ENCODE measurements at regions not wholly inside any gene's neighbourhood (a gene's known extent, or its start where the extent isn't known, plus 50 kb on each side); places are given as distances from the start of the nearest gene placed in this dataset.

DNA sequence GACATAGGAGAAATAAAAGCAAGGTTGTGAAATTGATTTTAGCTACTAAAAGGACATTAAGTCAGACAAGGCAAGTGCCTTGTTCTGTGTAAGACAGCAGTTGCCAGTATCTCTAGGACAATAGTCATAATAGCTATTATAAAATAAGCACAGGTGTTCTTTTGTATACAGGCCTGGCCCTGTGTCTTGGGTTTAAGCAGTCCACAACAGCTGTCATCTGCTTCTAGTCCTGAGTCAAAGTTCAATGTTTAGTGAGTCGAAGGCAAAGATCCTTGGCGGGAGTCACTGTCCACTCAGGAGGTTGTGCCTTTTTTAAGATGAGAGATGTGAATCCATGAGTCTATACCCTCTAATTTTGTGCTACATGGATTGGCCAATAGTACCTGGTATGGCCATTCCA is 79.5 kb downstream of the SC5D start:
- TF ChIP-seq, protein P1, sequence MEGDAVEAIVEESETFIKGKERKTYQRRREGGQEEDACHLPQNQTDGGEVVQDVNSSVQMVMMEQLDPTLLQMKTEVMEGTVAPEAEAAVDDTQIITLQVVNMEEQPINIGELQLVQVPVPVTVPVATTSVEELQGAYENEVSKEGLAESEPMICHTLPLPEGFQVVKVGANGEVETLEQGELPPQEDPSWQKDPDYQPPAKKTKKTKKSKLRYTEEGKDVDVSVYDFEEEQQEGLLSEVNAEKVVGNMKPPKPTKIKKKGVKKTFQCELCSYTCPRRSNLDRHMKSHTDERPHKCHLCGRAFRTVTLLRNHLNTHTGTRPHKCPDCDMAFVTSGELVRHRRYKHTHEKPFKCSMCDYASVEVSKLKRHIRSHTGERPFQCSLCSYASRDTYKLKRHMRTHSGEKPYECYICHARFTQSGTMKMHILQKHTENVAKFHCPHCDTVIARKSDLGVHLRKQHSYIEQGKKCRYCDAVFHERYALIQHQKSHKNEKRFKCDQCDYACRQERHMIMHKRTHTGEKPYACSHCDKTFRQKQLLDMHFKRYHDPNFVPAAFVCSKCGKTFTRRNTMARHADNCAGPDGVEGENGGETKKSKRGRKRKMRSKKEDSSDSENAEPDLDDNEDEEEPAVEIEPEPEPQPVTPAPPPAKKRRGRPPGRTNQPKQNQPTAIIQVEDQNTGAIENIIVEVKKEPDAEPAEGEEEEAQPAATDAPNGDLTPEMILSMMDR (IDR thresholded peaks at IDR 0.05) = no peak
- no peak for TF ChIP-seq EZH2 (IDR thresholded peaks at IDR 0.05; ENCODE audit: borderline replicate concordance, insufficient read depth, low read depth, low read length, poor library complexity, severe bottlenecking)
